HEK293T (cell line): ENCODE measurements at regions not wholly inside any gene's neighbourhood (a gene's known extent, or its start where the extent isn't known, plus 50 kb on each side); places are given as distances from the start of the nearest gene placed in this dataset.

ENCODE experiments used
- ARNT ChIP-seq: fragments of 450-650 bp; IDR thresholded peaks from 2 replicates; pipeline ENCODE4 v1.6.1; 2017; ENCODE audit warnings: mild to moderate bottlenecking
- BHLHE40 ChIP-seq: fragments of 450-650 bp; IDR thresholded peaks from 2 replicates; pipeline ENCODE4 v1.6.1; 2016; ENCODE audit warnings: mild to moderate bottlenecking, moderate library complexity, borderline replicate concordance
- FOXA1 ChIP-seq: fragments of 450-650 bp; IDR thresholded peaks from 2 replicates; pipeline ENCODE4 v1.6.1; 2016; ENCODE audit warnings: mild to moderate bottlenecking
- FOXK2 ChIP-seq: fragments of 450-650 bp; IDR thresholded peaks from 2 replicates; pipeline ENCODE4 v1.6.1; 2016; ENCODE audit warnings: mild to moderate bottlenecking
- FOXM1 ChIP-seq: fragments of 450-650 bp; IDR thresholded peaks from 2 replicates; pipeline ENCODE4 v1.6.1; 2017; ENCODE audit warnings: mild to moderate bottlenecking, borderline replicate concordance
- HDGF ChIP-seq: fragments of 450-650 bp; IDR thresholded peaks from 2 replicates; pipeline ENCODE4 v1.6.1; 2017; ENCODE audit warnings: antibody characterized with exemption, borderline replicate concordance
- LEF1 ChIP-seq: fragments of 450-650 bp; IDR thresholded peaks from 2 replicates; pipeline ENCODE4 v1.6.1; 2017; ENCODE audit warnings: mild to moderate bottlenecking, borderline replicate concordance
- NFRKB ChIP-seq: fragments of 450-650 bp; IDR thresholded peaks from 2 replicates; pipeline ENCODE4 v1.6.1; 2016; ENCODE audit warnings: mild to moderate bottlenecking, moderate library complexity
- SP1 ChIP-seq: fragments of 450-650 bp; IDR thresholded peaks from 2 replicates; pipeline ENCODE4 v1.6.1; 2017
- SUZ12 ChIP-seq: fragments of 450-650 bp; IDR thresholded peaks from 2 replicates; pipeline ENCODE4 v1.6.1; 2016; ENCODE audit warnings: mild to moderate bottlenecking
- TF ChIP-seq, protein P1 (sequence below): fragments of 450-650 bp; IDR thresholded peaks from 2 replicates; pipeline ENCODE4 v1.6.1; 2016

DNA sequence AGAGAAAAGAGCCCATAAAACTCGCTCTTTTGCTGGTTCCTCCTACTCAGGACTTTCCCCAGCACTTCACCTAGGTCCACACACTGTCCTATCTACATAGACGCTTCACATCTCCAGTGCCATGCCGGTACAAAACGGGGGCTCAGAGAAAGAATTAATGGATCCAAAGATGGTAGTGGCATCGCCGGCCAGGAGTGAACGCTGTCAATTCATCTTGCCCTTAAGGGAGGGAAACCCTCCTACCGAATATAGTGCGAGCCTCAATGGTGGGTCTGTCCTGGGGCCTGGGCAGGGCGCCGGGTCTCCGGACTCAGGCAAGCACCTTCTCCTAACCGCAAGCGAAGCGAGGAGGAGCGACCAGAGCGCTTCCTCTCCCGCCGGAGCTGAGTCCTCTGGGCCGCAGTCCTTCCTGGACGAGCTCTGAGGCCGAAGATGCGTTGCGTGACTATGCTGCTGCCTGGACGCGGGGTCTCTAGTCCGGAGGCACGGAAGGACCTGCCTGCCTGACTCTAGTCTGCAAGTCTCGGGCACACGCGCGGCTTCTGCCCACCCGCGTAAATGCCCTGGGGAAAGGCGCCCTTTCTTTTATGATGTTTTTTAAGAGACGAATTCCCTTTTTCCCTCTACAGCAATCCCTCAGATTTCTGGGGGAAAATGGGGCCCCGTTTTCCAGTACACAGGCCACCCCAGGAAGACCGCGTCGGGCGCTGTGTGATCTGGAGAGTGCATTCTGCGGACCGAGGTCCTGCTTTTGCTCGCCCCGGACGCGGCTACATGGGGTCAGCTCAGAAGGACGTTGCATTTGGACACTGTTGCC is 100.1 kb upstream of the PRDM1 start:
- TF ChIP-seq BHLHE40 (no peak), FOXK2 (no peak), FOXM1 (no peak), FOXA1 (no peak), SUZ12 (no peak), HDGF (no peak), SP1 (no peak), LEF1 (no peak), ARNT (no peak), NFRKB (no peak)
- TF ChIP-seq, protein P1, sequence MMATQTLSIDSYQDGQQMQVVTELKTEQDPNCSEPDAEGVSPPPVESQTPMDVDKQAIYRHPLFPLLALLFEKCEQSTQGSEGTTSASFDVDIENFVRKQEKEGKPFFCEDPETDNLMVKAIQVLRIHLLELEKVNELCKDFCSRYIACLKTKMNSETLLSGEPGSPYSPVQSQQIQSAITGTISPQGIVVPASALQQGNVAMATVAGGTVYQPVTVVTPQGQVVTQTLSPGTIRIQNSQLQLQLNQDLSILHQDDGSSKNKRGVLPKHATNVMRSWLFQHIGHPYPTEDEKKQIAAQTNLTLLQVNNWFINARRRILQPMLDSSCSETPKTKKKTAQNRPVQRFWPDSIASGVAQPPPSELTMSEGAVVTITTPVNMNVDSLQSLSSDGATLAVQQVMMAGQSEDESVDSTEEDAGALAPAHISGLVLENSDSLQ: no peak
